GM21390 (cell line): ENCODE measurements at regions not wholly inside any gene's neighbourhood (a gene's known extent, or its start where the extent isn't known, plus 50 kb on each side); places are given as distances from the start of the nearest gene placed in this dataset.

Experiments
- ATAC-seq: cut with Tn5 transposase; IDR thresholded peaks from one replicate; pipeline ENCODE4 v1.9.1; 2021; ENCODE audit not compliant: unreplicated experiment

DNA sequence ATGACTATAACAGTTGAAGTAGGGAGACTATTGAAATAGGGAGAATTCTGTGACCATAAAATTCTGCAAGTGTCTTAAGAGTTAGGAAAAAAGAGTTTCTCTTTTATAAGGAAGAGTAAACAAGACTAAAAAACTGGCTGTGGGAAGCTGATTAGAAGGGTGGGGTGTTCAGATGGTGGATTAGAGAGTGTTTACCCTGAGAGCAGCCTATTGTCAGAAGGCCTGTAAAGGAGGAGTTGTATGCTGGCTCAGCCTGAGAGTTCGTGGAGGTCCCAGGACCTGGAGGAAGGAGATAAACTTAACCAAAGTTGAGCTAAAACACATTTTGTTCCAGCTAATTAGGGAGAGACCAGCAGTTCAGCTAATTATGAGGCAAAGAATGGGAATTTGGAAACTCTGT lies 629.7 kb downstream of the PCDH7 start:
- no peak for ATAC-seq

- no peak for ATAC-seq
Observed at GRCh38 chr4:31351695-31352094, 631.5 kb downstream of the PCDH7 start.

GRCh38 chr4:31356839-31357238 lies 636.7 kb downstream of the PCDH7 start:
- ATAC-seq = no peak

DNA sequence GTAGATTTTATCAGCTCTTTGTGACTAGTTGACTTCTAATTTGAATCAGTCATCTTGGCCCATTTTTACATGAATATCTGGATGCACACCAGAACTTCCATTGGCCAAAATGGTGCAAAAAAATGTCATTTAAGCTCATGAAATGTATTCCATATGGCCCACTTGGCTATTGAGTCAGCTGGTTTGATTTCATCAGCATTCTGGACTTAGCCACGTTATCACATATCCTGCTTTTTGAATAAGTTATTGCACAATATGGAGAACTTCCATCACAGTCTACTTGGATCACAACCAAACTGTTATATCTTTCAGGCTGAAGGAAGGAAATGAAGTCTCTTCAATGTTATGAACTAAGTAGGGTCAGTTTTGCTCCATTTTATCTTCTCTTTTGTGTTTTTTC lies 640.6 kb downstream of the PCDH7 start:
- no peak for ATAC-seq

DNA sequence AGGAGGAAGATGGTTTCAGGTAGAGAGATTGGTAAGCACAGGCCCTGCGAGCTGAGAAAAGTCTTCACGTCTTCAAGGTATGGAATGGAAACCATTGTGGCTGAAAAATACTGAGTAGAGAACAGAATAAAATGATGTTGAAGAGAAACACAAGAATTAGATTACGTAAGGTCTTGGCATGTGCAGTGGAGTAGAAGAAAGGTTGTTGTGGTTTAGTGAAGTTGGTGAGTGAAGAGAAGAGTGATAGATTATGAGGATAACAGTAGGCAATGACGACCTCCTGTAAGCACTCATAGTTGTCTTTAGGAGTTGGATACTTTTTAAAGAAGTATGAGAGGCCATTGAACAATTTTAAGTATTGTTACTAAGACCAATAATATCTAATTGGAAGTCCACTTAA lies 642.6 kb downstream of the PCDH7 start:
- ATAC-seq = no peak

DNA sequence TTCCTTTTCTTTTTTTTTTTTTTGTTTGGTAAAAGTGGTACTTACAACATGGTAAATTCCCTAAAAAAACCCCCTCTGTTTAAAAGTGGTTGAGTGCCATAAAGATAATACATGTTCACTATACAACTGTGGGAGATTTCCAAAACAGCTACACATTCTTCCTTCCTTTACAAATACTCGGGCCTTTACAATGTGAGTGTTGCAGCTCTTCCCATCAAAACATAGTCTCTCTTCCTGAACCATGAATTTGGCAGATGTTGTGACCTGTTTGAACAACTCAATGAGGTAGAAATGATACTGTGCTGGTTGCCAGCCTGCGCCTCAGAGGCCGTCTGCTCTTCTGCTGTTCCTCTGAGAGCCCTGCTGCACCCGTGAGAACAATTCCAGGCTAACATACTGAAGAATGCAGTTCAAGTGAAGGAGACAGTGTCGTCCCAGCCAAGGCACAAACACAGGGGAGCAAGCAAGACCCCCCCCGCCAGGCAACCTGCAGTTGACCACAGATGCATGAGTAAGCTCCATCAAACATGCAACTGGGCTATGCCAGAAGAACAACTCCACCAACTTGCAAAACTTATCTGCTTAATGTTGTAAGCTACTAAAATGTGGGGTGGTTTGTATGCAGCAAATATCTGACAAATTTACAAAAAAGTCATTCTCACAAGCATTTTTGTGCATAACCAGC lies 645.0 kb downstream of the PCDH7 start:
- ATAC-seq = no peak

DNA sequence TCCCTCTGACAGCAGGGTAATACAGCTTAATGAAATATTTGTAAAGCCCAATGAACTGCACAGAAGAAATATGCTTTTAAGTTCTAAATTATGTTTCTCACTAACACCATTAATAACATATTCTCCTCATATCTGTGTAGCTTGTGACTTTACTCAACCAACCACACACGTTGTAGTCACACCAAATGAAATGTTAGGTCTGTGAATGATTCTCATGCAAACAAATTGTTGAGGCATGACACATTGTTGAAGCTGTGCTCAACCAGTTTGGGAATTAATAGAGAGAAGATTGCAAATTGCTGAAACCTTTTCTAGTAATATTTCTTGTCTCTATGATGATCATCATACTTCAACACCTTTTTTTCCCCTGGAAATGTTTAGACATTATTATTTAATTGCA lies 645.9 kb downstream of the PCDH7 start:
- no peak for ATAC-seq

DNA sequence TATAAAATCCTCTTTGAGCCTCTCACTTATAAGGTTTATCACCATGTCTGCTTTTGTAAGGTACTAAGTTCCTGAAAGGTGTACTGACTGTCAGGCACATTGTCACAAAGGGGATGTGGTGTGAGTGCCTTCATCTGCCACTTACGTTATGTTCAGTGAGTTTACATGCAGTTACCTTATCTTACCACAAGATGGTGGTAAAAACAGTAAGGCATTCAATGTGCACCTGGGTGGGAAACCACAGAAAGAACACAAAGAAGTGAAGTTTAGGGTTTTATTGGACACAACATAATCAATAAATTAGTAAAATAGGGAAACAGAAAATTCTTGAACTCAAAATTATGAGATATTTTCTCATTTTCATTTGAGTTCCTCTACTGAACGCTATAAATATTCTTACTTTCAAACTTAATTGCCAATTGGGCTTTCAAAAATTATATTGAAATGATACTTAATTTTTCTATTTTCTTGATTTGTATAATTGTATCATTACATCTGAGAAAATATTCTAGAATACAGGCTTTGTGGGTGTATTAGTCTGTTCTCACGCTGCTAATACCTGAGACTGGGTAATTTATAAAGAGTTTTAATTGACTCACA lies 650.8 kb downstream of the PCDH7 start:
- ATAC-seq = peak; percentile 96

- no peak for ATAC-seq
Observed at GRCh38 chr4:31374256-31374960, 654.2 kb downstream of the PCDH7 start.

GRCh38 chr4:31375936-31376335 lies 655.8 kb downstream of the PCDH7 start:
- ATAC-seq = no peak

DNA sequence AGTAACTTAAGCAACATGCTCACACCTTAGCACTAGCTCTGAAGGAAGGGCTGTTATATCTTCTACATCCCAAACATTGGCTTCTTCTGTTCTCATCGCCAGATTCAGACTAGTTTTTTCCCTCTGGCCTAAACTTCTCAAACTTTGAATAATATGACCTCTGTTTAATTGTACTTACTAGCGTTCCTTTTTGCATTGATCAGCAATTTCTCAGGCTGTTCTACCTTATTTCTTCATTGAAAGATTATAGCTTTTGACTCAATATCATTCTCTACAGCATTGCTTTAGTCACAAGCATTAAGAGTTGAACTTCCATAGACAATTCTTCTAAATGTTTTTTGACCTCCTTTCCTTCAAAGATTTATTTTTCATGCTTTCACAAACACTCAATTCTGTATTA lies 659.2 kb downstream of the PCDH7 start:
- no peak for ATAC-seq

- ATAC-seq = no peak
Observed at GRCh38 chr4:31383767-31384166, 663.6 kb downstream of the PCDH7 start.

DNA sequence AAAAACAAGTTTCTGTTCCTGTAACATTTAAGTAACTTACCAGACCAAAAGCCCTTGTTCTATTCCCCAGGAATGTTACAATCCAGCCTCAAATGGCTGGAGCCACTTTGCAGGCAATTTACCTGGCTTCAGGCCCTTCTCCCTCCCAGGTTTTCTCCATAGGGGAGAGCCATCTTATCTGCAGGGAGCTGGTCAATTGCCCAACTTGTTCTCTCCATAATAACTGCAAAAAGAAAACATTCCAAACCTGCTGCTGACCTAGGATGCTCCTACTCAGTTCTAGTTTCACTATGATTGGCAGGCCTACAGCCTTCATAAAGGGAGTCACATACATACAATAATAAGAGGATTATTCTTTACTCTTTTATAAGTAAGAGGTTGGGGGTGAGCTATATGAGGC lies 670.7 kb downstream of the PCDH7 start:
- ATAC-seq = no peak

DNA sequence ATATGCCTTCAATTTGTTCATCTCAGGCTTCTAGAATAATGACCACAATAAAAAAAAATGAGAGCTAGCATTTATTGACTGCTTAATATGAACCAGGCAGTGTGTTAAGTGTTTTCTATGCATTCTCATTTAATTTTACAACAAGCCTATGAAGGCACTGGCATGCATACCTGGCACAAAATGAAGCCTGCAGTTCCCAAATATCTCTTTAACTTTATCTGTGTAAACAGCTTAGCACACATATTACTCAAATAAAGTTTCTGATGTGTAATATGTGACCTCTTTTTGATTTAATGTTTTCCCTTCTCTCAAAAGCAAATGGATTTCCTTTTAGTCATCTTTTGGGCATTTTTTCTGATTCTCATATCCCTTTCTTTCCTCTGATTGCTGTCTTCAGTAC lies 671.8 kb downstream of the PCDH7 start:
- no peak for ATAC-seq

DNA sequence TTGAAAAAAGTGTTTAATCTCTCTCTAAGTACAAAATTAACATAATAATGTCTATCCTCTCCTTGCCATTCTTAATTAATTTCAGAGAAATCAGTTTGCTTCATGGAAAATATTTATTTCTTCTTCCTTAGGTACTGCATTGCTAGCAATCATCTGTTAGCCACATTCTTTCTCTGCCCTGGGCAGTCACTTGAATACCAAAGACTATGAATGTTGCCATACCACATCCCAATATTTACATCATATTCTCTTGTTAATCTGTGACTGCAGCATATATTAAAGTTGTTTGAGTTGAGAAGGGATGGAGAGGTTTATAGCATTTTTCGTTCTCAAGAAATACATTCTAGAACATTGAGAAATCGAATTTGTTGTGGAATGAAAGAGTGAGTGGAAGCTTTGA lies 672.8 kb downstream of the PCDH7 start:
- no peak for ATAC-seq

DNA sequence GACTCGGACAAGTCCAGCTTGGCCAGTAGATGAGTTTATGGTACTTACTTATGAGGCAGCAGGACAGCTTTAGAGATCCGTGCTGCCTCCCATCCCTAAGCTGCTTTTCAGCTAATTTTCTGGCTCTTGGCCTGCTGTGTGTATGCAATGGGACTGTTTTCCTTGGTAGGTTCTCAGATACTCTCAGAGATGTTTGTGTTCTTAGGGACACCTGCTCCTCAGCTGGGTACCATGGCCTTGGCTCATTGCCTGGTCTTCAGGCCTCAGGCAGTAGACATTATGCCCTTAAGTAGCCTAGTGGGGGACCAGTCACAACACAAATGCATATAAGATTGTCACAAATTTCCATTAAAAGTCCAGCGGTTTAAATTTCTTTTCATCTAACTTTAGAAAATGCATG lies 688.0 kb downstream of the PCDH7 start:
- ATAC-seq = no peak

DNA sequence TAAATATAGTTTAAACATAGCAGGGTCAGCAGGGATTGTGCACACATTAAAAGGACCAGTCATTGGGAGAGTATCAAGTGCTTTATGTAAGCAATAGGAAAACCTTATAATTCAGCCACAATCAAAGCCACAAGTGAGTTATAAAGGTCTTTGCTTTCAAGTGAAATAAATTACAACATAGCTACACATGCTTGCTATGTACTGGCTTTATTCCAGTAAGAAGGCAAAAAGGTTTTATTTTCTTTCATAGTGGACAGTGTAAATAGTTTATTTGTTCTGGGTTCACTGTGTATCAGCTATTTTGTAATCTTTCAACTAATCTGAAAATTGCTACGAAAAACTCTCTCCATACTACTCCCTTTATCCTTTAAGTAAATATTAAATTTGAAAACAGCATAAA lies 691.4 kb downstream of the PCDH7 start:
- no peak for ATAC-seq

GRCh38 chr4:31415629-31416028 lies 695.5 kb downstream of the PCDH7 start:
- no peak for ATAC-seq

DNA sequence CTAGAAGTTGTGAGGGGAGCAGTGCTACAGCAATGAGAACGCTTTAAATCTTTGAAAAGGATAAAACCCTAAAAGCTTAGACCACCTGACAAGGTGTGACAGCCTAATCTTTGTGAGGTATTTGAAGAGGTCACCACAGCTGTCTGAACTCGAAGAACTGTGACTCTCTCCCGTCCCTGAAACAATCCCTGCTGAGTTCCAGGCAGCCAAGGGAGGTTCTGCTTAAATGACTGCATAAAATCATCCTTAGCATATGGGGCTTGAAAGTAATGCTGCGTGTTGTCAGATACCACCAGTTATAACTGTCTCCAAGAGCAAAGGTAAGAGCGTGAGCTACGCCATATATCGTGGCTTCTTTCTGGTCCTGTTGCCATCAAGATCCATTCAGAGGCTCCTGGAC lies 696.3 kb downstream of the PCDH7 start:
- no peak for ATAC-seq

- ATAC-seq = no peak
Observed at GRCh38 chr4:31417040-31417439, 696.9 kb downstream of the PCDH7 start.

DNA sequence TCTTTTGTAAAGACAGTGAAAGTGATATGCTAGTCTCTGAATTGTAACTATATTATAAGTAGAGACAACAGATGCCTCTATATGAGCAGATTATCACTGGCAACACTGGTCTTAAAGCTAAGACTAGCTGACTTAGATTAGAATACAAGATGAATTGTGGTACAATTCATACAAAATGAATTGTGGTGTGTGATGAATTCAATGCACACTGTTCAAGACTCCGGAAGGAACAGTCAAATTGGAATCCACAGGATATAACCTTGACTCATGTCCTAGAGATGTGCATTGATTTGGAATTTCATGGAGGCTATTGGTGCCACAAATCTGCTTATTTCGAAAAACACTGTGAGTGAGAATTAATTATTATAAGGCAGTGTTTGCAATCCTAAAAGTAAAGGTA lies 701.8 kb downstream of the PCDH7 start:
- no peak for ATAC-seq

GRCh38 chr4:31427691-31428090 lies 707.5 kb downstream of the PCDH7 start:
- ATAC-seq = no peak

DNA sequence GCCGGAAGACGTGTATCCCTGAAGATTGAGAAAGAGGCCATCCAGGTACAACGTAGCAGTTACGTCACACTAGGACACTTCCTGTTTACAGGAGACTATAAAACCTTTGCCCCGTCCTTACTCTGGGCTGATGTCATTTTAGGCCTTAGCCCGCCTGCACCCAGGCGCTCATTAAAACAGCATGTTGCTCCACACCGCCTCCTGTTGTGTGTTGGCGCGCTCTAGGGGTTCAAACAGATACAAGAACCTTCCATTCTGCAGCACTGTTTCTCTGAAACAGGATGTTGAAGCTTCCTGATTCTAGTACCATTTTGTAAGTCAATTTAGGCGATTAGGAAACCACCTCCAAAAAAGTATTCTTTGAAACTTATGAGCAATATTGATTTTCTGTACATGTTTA lies 722.1 kb downstream of the PCDH7 start:
- no peak for ATAC-seq
